ENCODE measurements at regions not wholly inside any gene's neighbourhood (a gene's known extent, or its start where the extent isn't known, plus 50 kb on each side); places are given as distances from the start of the nearest gene placed in this dataset.

DNA sequence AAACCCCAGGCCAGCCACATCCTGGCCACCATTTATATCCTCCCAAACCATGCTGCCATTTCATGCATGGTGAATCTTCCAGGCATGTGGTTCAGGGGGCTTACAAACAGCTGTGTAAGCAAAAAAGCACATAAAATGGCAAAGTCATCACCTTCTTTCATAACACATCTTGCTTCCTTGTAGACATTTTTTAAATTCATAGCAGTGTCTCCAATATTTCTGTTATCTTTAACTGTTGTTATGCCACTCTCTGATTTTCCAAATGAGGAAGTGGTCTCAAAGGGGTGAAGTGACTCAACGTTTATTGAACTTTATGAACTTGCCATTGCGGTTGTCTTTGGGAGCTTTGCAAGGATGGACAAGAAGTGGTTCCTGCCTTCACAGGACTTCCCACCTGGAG is 264.4 kb downstream of the MEX3B start:
- H3K4me3 ChIP-seq (replicated peaks in 1 of 3; ENCODE audit: insufficient read depth in 1 of 3, low read depth in 1 of 3, low read length in 3 of 3): no peak overlapping the region
- no peaks in the 10 kb centered on the region for H4K20me1 ChIP-seq (replicated peaks; ENCODE audit: control insufficient read depth, extremely low read depth, insufficient read depth, low read length)
- H3K27ac ChIP-seq (ENCODE audit: insufficient read depth, low read depth, low read length): no peak overlapping the region
- H3K9me3 ChIP-seq (replicated peaks; ENCODE audit: control insufficient read depth, insufficient read depth, low read length): no peaks in the 10 kb centered on the region
- H3K36me3 ChIP-seq (ENCODE audit: control insufficient read depth in 2 of 2, extremely low read depth in 1 of 2, insufficient read depth in 2 of 2, low read length in 2 of 2): no peaks in the 10 kb centered on the region
- POLR2A ChIA-PET: no interaction called here
- CTCF ChIA-PET: no interaction called here
- H3K9ac ChIP-seq (replicated peaks; ENCODE audit: extremely low read depth, insufficient read depth, low read length): no peak overlapping the region
- no peak overlapping the region for H2AFZ ChIP-seq (ENCODE audit: low read depth, low read length)
- no peaks in the 10 kb centered on the region for H3K4me1 ChIP-seq (ENCODE audit: control insufficient read depth, extremely low read depth, insufficient read depth, low read length)
- no peak for FAIRE-seq
- no peak for DNase-seq (ENCODE audit: low read depth, low spot score)
- dilution Hi-C loops (cut with MboI; ENCODE audit: extremely low pct_ligation_motif_present, low sequenced_read_pairs): no loop called here
- TF ChIP-seq POLR2AphosphoS5 (IDR thresholded peaks at IDR 0.05; ENCODE audit: insufficient read depth, low read depth, low read length) (no peak), JUN (IDR thresholded peaks at IDR 0.05; ENCODE audit: borderline replicate concordance, insufficient read depth, insufficient read length, low read depth) (no peak), EZH2 (IDR thresholded peaks at IDR 0.05; ENCODE audit: borderline replicate concordance, low read depth, low read length, severe bottlenecking) (no peak), CTCF (IDR thresholded peaks at IDR 0.05; ENCODE audit: extremely low read depth in 1 of 2, insufficient read depth in 1 of 2, low read depth in 1 of 2, low read length in 2 of 2) (no peak), GATA2 (IDR thresholded peaks at IDR 0.05; ENCODE audit: insufficient read depth, insufficient read length, low read depth, low read length) (no peak), MYC (IDR thresholded peaks at IDR 0.05; ENCODE audit: low read depth, low read length) (no peak), FOS (IDR thresholded peaks at IDR 0.05; ENCODE audit: borderline replicate concordance, insufficient read depth, low read length) (no peak), POLR2A (IDR thresholded peaks at IDR 0.05; ENCODE audit: low read depth, low read length) (no peak)
- TF ChIP-seq, protein P1, sequence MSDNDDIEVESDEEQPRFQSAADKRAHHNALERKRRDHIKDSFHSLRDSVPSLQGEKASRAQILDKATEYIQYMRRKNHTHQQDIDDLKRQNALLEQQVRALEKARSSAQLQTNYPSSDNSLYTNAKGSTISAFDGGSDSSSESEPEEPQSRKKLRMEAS (IDR thresholded peaks at IDR 0.05; ENCODE audit: insufficient read depth, insufficient read length): no peak
- BruUV-seq (replicated peaks): no TSS peak
- H3K79me2 ChIP-seq (ENCODE audit: control insufficient read depth, insufficient read depth, low read length): no peaks in the 10 kb centered on the region
- no peaks in the 10 kb centered on the region for H3K9me1 ChIP-seq (replicated peaks; ENCODE audit: control insufficient read depth, extremely low read depth, insufficient read depth, low read length)
- no peaks in the 10 kb centered on the region for H3K27me3 ChIP-seq (ENCODE audit: control insufficient read depth in 2 of 2, insufficient read depth in 2 of 2, low read length in 2 of 2)
- no peak overlapping the region for H3K4me2 ChIP-seq (ENCODE audit: insufficient read depth, low read length)
- intact Hi-C loops (cut with micrococcal nuclease): no loop called here
